ENCODE measurements at regions not wholly inside any gene's neighbourhood (a gene's known extent, or its start where the extent isn't known, plus 50 kb on each side); places are given as distances from the start of the nearest gene placed in this dataset.

DNA sequence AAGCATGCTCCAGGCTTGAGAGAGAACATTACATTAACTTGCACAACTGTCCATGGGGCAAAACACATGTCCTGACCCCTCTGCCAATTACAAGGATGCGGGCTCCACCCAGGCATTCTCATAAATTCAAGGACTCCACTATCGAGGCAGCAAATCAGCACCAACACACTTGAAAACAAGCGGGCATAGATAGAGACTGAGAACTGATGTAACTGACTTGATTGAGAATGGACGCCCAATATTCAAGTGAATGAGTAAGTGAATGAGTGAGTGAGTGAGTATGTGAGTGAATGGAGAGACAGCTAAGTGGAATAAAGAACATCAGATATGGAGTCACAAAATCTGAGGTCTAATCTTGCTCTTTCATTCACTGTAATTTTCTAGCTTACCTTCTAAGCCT is 75.0 kb upstream of the VSTM2B start:
- no peaks in the 10 kb centered on the region for H3K4me1 ChIP-seq (ENCODE audit: control insufficient read depth, extremely low read depth, insufficient read depth, low read length)
- no peaks in the 10 kb centered on the region for H3K27me3 ChIP-seq (ENCODE audit: control insufficient read depth, extremely low read depth, insufficient read depth, low read length)
- no peaks in the 10 kb centered on the region for H3K36me3 ChIP-seq (ENCODE audit: control insufficient read depth in 2 of 2, extremely low read depth in 1 of 2, insufficient read depth in 2 of 2, low read length in 2 of 2)
- FAIRE-seq: no peak
- TF ChIP-seq CTCF (optimal IDR thresholded peaks at IDR 0.05 in 1 of 3, IDR thresholded peaks at IDR 0.05 in 1 of 3, conservative IDR thresholded peaks at IDR 0.05 in 1 of 3; ENCODE audit: extremely low read depth in 1 of 3, insufficient read depth in 2 of 3, low read length in 3 of 3): no peak
- no peak for TF ChIP-seq EZH2 (IDR thresholded peaks at IDR 0.05; ENCODE audit: low read length)
- no peak for DNase-seq (ENCODE audit: low read depth, low spot score)
- no peaks in the 10 kb centered on the region for H3K79me2 ChIP-seq (ENCODE audit: control insufficient read depth, insufficient read depth, low read length)
- no peaks in the 10 kb centered on the region for H3K9me1 ChIP-seq (ENCODE audit: control insufficient read depth, extremely low read depth, insufficient read depth, low read length)
- no peaks in the 10 kb centered on the region for H4K20me1 ChIP-seq (ENCODE audit: control insufficient read depth, extremely low read depth, insufficient read depth, low read length)
- no peaks in the 10 kb centered on the region for H3K9me3 ChIP-seq (ENCODE audit: control insufficient read depth, low read depth, low read length)
- H3K9ac ChIP-seq (ENCODE audit: control insufficient read depth, extremely low read depth, insufficient read depth, low read length): no peak overlapping the region
- H3K4me3 ChIP-seq (ENCODE audit: control insufficient read depth in 2 of 3, extremely low read depth in 1 of 3, insufficient read depth in 2 of 3, low read depth in 1 of 3, low read length in 3 of 3): no peak overlapping the region
- dilution Hi-C loops (cut with MboI; ENCODE audit: extremely low pct_ligation_motif_present, low sequenced_read_pairs): no loop called here
- H3K4me2 ChIP-seq (ENCODE audit: control insufficient read depth, extremely low read depth, insufficient read depth, low read depth, low read length): no peak overlapping the region
- no peak overlapping the region for H2AFZ ChIP-seq (ENCODE audit: control insufficient read depth, low read length)
- no peak overlapping the region for H3K27ac ChIP-seq (ENCODE audit: control insufficient read depth, insufficient read depth, low read length)

GRCh38 chr19:29454109-29454508 is 71.7 kb upstream of the VSTM2B start:
- no peaks in the 10 kb centered on the region for H4K20me1 ChIP-seq (ENCODE audit: control insufficient read depth, extremely low read depth, insufficient read depth, low read length)
- no peak for FAIRE-seq
- H3K9ac ChIP-seq (ENCODE audit: control insufficient read depth, extremely low read depth, insufficient read depth, low read length): no peak overlapping the region
- H3K27ac ChIP-seq (ENCODE audit: control insufficient read depth, insufficient read depth, low read length): no peak overlapping the region
- H3K9me1 ChIP-seq (ENCODE audit: control insufficient read depth, extremely low read depth, insufficient read depth, low read length): no peaks in the 10 kb centered on the region
- no peak overlapping the region for H2AFZ ChIP-seq (ENCODE audit: control insufficient read depth, low read length)
- no peaks in the 10 kb centered on the region for H3K36me3 ChIP-seq (ENCODE audit: control insufficient read depth in 2 of 2, extremely low read depth in 1 of 2, insufficient read depth in 2 of 2, low read length in 2 of 2)
- TF ChIP-seq CTCF (optimal IDR thresholded peaks at IDR 0.05 in 1 of 3, IDR thresholded peaks at IDR 0.05 in 1 of 3, conservative IDR thresholded peaks at IDR 0.05 in 1 of 3; ENCODE audit: extremely low read depth in 1 of 3, insufficient read depth in 2 of 3, low read length in 3 of 3): no peak
- no peak for TF ChIP-seq EZH2 (IDR thresholded peaks at IDR 0.05; ENCODE audit: low read length)
- no peaks in the 10 kb centered on the region for H3K4me1 ChIP-seq (ENCODE audit: control insufficient read depth, extremely low read depth, insufficient read depth, low read length)
- H3K9me3 ChIP-seq (ENCODE audit: control insufficient read depth, low read depth, low read length): peaks cover 4% of the 10 kb centered on the region
- dilution Hi-C loops (cut with MboI; ENCODE audit: extremely low pct_ligation_motif_present, low sequenced_read_pairs): no loop called here
- no peak overlapping the region for H3K4me3 ChIP-seq (ENCODE audit: control insufficient read depth in 2 of 3, extremely low read depth in 1 of 3, insufficient read depth in 2 of 3, low read depth in 1 of 3, low read length in 3 of 3)
- H3K79me2 ChIP-seq (ENCODE audit: control insufficient read depth, insufficient read depth, low read length): no peaks in the 10 kb centered on the region
- no peak overlapping the region for H3K4me2 ChIP-seq (ENCODE audit: control insufficient read depth, extremely low read depth, insufficient read depth, low read depth, low read length)
- no peaks in the 10 kb centered on the region for H3K27me3 ChIP-seq (ENCODE audit: control insufficient read depth, extremely low read depth, insufficient read depth, low read length)
- DNase-seq (ENCODE audit: low read depth, low spot score): no peak

Measured in keratinocyte (primary cell).